ENCODE measurements at regions not wholly inside any gene's neighbourhood (a gene's known extent, or its start where the extent isn't known, plus 50 kb on each side); places are given as distances from the start of the nearest gene placed in this dataset.

- no peak for TF ChIP-seq POLR2AphosphoS5 (IDR thresholded peaks at IDR 0.05; ENCODE audit: borderline replicate concordance, low read depth, low read length)
- TF ChIP-seq EZH2 (IDR thresholded peaks at IDR 0.05) = no peak
These were observed 226.7 kb upstream of the FSIP2 start for GRCh38 chr2:185511925-185512324.

All from SK-N-MC (cell line).